ENCODE measurements at regions not wholly inside any gene's neighbourhood (a gene's known extent, or its start where the extent isn't known, plus 50 kb on each side); places are given as distances from the start of the nearest gene placed in this dataset.

GRCh38 chr11:41988951-41989572 is 529.6 kb upstream of the LRRC4C start:
- Histone ChIP-seq H3K27ac (no peak overlapping the region), H3K27me3 (no peaks in the 10 kb centered on the region; the same call in 1 of the 2 replicates), H3K9me3 (replicated peaks) (no peaks in the 10 kb centered on the region), H3K4me1 (no peaks in the 10 kb centered on the region), H3K36me3 (no peaks in the 10 kb centered on the region), H3K4me3 (no peak overlapping the region)
- no peak for DNase-seq

- Histone ChIP-seq H3K4me3 (no peak overlapping the region), H3K4me1 (no peaks in the 10 kb centered on the region), H3K36me3 (no peaks in the 10 kb centered on the region), H3K9me3 (replicated peaks) (no peaks in the 10 kb centered on the region), H3K27ac (no peak overlapping the region), H3K27me3 (no peaks in the 10 kb centered on the region; the same call in 1 of the 2 replicates)
- no peak for DNase-seq
Observed at GRCh38 chr11:41989823-41990380, 530.5 kb upstream of the LRRC4C start.

- DNase-seq, result no peak
- H3K4me3 ChIP-seq, result no peak overlapping the region
- no peaks in the 10 kb centered on the region for H3K36me3 ChIP-seq
- no peaks in the 10 kb centered on the region for H3K27me3 ChIP-seq
- no peak overlapping the region for H3K27ac ChIP-seq
- no peaks in the 10 kb centered on the region for H3K4me1 ChIP-seq
- no peaks in the 10 kb centered on the region for H3K9me3 ChIP-seq (replicated peaks)
Observed at GRCh38 chr11:41996533-41996932, 537.1 kb upstream of the LRRC4C start.

- no peak for DNase-seq
- Histone ChIP-seq H3K4me3 (no peak overlapping the region), H3K27ac (no peak overlapping the region)
Observed at GRCh38 chr11:41997844-41998401, 538.5 kb upstream of the LRRC4C start.

GRCh38 chr11:41999066-41999465 is 539.6 kb upstream of the LRRC4C start:
- 0 out of 2 replicates have a peak, but pooled peaks cover 4% of the 10 kb centered on the region for H3K27me3 ChIP-seq
- no peaks in the 10 kb centered on the region for H3K36me3 ChIP-seq
- no peak for DNase-seq
- no peaks in the 10 kb centered on the region for H3K4me1 ChIP-seq
- H3K9me3 ChIP-seq (replicated peaks), result no peaks in the 10 kb centered on the region
- H3K27ac ChIP-seq, result no peak overlapping the region
- H3K4me3 ChIP-seq, result no peak overlapping the region

More at GRCh38 chr11:41997844-41998401, 538.5 kb upstream of the LRRC4C start:
- Histone ChIP-seq H3K4me1 (no peaks in the 10 kb centered on the region), H3K36me3 (no peaks in the 10 kb centered on the region), H3K9me3 (replicated peaks) (no peaks in the 10 kb centered on the region), H3K27me3 (no peaks in the 10 kb centered on the region)

GRCh38 chr11:42003801-42004200 is 544.3 kb upstream of the LRRC4C start:
- Histone ChIP-seq H3K4me1 (no peaks in the 10 kb centered on the region), H3K27me3 (0 out of 2 replicates have a peak, but pooled peaks cover 4% of the 10 kb centered on the region), H3K27ac (no peak overlapping the region), H3K9me3 (replicated peaks) (no peaks in the 10 kb centered on the region), H3K36me3 (no peaks in the 10 kb centered on the region), H3K4me3 (no peak overlapping the region)
- no peak for DNase-seq

- 0 out of 2 replicates have a peak, but pooled peaks cover 4% of the 10 kb centered on the region for H3K27me3 ChIP-seq
- no peaks in the 10 kb centered on the region for H3K4me1 ChIP-seq
- H3K4me3 ChIP-seq, result no peak overlapping the region
- no peak for DNase-seq
- no peak overlapping the region for H3K27ac ChIP-seq
- H3K36me3 ChIP-seq, result no peaks in the 10 kb centered on the region
- no peaks in the 10 kb centered on the region; the same call in 1 of the 2 replicates for H3K9me3 ChIP-seq (replicated peaks)
Observed at GRCh38 chr11:42006766-42007165, 547.3 kb upstream of the LRRC4C start.

GRCh38 chr11:42012271-42012670 is 552.8 kb upstream of the LRRC4C start:
- H3K27me3 ChIP-seq, result 0 out of 2 replicates have a peak, but pooled peaks cover 2% of the 10 kb centered on the region
- no peak for DNase-seq
- H3K9me3 ChIP-seq (replicated peaks), result no peaks in the 10 kb centered on the region; the same call in 1 of the 2 replicates
- no peaks in the 10 kb centered on the region for H3K36me3 ChIP-seq
- H3K4me3 ChIP-seq, result no peak overlapping the region
- no peak overlapping the region for H3K27ac ChIP-seq
- H3K4me1 ChIP-seq, result no peaks in the 10 kb centered on the region

GRCh38 chr11:42013656-42014201 is 554.3 kb upstream of the LRRC4C start:
- no peak overlapping the region for H3K27ac ChIP-seq
- H3K36me3 ChIP-seq, result no peaks in the 10 kb centered on the region
- H3K4me3 ChIP-seq, result no peak overlapping the region
- H3K4me1 ChIP-seq, result no peaks in the 10 kb centered on the region
- 0 out of 2 replicates have a peak, but pooled peaks cover 3% of the 10 kb centered on the region for H3K27me3 ChIP-seq
- DNase-seq, result no peak
- no peaks in the 10 kb centered on the region; the same call in 1 of the 2 replicates for H3K9me3 ChIP-seq (replicated peaks)

GRCh38 chr11:42021911-42022310 is 562.5 kb upstream of the LRRC4C start:
- no peak overlapping the region for H3K27ac ChIP-seq
- no peak overlapping the region for H3K4me3 ChIP-seq
- H3K4me1 ChIP-seq, result no peaks in the 10 kb centered on the region
- H3K36me3 ChIP-seq, result no peaks in the 10 kb centered on the region
- no peaks in the 10 kb centered on the region for H3K9me3 ChIP-seq (replicated peaks)
- 0 out of 2 replicates have a peak, but pooled peaks cover 3% of the 10 kb centered on the region for H3K27me3 ChIP-seq
- DNase-seq, result no peak

- DNase-seq, result no peak
- Histone ChIP-seq H3K36me3 (no peaks in the 10 kb centered on the region), H3K4me1 (no peaks in the 10 kb centered on the region), H3K9me3 (replicated peaks) (no peaks in the 10 kb centered on the region), H3K4me3 (no peak overlapping the region), H3K27ac (no peak overlapping the region), H3K27me3 (no peaks in the 10 kb centered on the region)
Observed at GRCh38 chr11:42023267-42023666, 563.8 kb upstream of the LRRC4C start.

GRCh38 chr11:42025121-42025803 is 565.8 kb upstream of the LRRC4C start:
- Histone ChIP-seq H3K27ac (no peak overlapping the region), H3K9me3 (replicated peaks) (no peaks in the 10 kb centered on the region), H3K4me3 (no peak overlapping the region), H3K27me3 (no peaks in the 10 kb centered on the region), H3K36me3 (no peaks in the 10 kb centered on the region), H3K4me1 (no peaks in the 10 kb centered on the region)
- DNase-seq, result no peak

- Histone ChIP-seq H3K9me3 (replicated peaks) (no peaks in the 10 kb centered on the region), H3K4me3 (no peak overlapping the region), H3K27me3 (no peaks in the 10 kb centered on the region), H3K36me3 (no peaks in the 10 kb centered on the region), H3K27ac (no peak overlapping the region), H3K4me1 (no peaks in the 10 kb centered on the region)
- no peak for DNase-seq
Observed at GRCh38 chr11:42034826-42035225, 575.4 kb upstream of the LRRC4C start.

- Histone ChIP-seq H3K27ac (no peak overlapping the region), H3K36me3 (no peaks in the 10 kb centered on the region), H3K9me3 (replicated peaks) (no peaks in the 10 kb centered on the region), H3K27me3 (no peaks in the 10 kb centered on the region), H3K4me3 (no peak overlapping the region), H3K4me1 (no peaks in the 10 kb centered on the region)
- no peak for DNase-seq
Observed at GRCh38 chr11:42036201-42036600, 576.7 kb upstream of the LRRC4C start.

- no peak for DNase-seq
- H3K27ac ChIP-seq, result no peak overlapping the region
- no peaks in the 10 kb centered on the region for H3K9me3 ChIP-seq (replicated peaks)
- H3K4me3 ChIP-seq, result no peak overlapping the region
- H3K36me3 ChIP-seq, result no peaks in the 10 kb centered on the region
- no peaks in the 10 kb centered on the region for H3K4me1 ChIP-seq
- peaks cover 4% of the 10 kb centered on the region for H3K27me3 ChIP-seq
Observed at GRCh38 chr11:42043312-42043711, 583.9 kb upstream of the LRRC4C start.
